WTC11 (cell line): ENCODE measurements at regions not wholly inside any gene's neighbourhood (a gene's known extent, or its start where the extent isn't known, plus 50 kb on each side); places are given as distances from the start of the nearest gene placed in this dataset.

Experiments
- ATAC-seq: fragments of 200-7000 bp; cut with Tn5 transposase; 2 replicates; pipeline ENCODE4 v1.10.0; 2021; ENCODE audit warnings: mild to moderate bottlenecking, moderate library complexity
- CTCF ChIA-PET: fragments of 300-600 bp; sonication (Branson Sonifier 250); formaldehyde crosslinking; loops from one replicate; lab custom pipeline; 2021; ENCODE audit warnings: antibody characterized with exemption; lab: Charles Lee
- POLR2A ChIA-PET: fragments of 350-600 bp; sonication (Branson Sonifier 250); formaldehyde crosslinking; loops from one replicate; lab custom pipeline; 2021; ENCODE audit warnings: antibody characterized with exemption; lab: Charles Lee
- DNase-seq: peaks from one replicate; pipeline ENCODE4 v3.0.0; 2021; ENCODE audit warnings: low spot score
- H3K27ac Mint-ChIP-seq: 2 replicates; pipeline ENCODE4 v1.8.0; 2021; ENCODE audit warnings: mixed read lengths
- H3K27me3 Mint-ChIP-seq: 2 replicates; pipeline ENCODE4 v1.8.0; 2021; ENCODE audit warnings: low read depth, mild to moderate bottlenecking, moderate library complexity, mixed read lengths
- H3K36me3 Mint-ChIP-seq: 2 replicates; pipeline ENCODE4 v1.8.0; 2021; ENCODE audit warnings: mixed read lengths
- H3K4me1 Mint-ChIP-seq: 2 replicates; pipeline ENCODE4 v1.8.0; 2022; ENCODE audit warnings: mixed read lengths
- H3K4me3 Mint-ChIP-seq: 2 replicates; pipeline ENCODE4 v1.8.0; 2021; ENCODE audit warnings: mild to moderate bottlenecking, moderate library complexity, mixed read lengths
- H3K9me3 Mint-ChIP-seq: 2 replicates; pipeline ENCODE4 v1.8.0; 2021; ENCODE audit warnings: mixed read lengths
- ATF1 ChIP-seq: sonication (generic); formaldehyde crosslinking; IDR thresholded peaks from 2 replicates; pipeline ENCODE4 v1.8.1; 2023; ENCODE audit warnings: mild to moderate bottlenecking, moderate library complexity, missing genetic modification reagents
- FOXP4 ChIP-seq: sonication (generic); formaldehyde crosslinking; IDR thresholded peaks from 2 replicates; pipeline ENCODE4 v1.8.0; 2022; ENCODE audit warnings: mild to moderate bottlenecking, missing genetic modification reagents
- KAT7 ChIP-seq: sonication (generic); formaldehyde crosslinking; IDR thresholded peaks from 2 replicates; pipeline ENCODE4 v1.8.1; 2023; ENCODE audit warnings: missing genetic modification reagents, mild to moderate bottlenecking, borderline replicate concordance
- MXD4 ChIP-seq: fragments of 250-450 bp; sonication (Bioruptor Pico); IDR thresholded peaks from 2 replicates; pipeline ENCODE4 v1.8.0; 2021; ENCODE audit warnings: mild to moderate bottlenecking, moderate library complexity, borderline replicate concordance
- SMAD4 ChIP-seq: sonication (generic); formaldehyde crosslinking; IDR thresholded peaks from 2 replicates; pipeline ENCODE4 v1.8.0; 2022; ENCODE audit warnings: mild to moderate bottlenecking, missing genetic modification reagents
- TCF7 ChIP-seq: sonication (generic); formaldehyde crosslinking; IDR thresholded peaks from 2 replicates; pipeline ENCODE4 v1.8.0; 2022; ENCODE audit warnings: mild to moderate bottlenecking, low read depth, missing genetic modification reagents, moderate library complexity
- ZNF121 ChIP-seq: sonication (generic); formaldehyde crosslinking; IDR thresholded peaks from 2 replicates; pipeline ENCODE4 v1.8.0; 2023; ENCODE audit warnings: missing genetic modification reagents
- ZNF138 ChIP-seq: sonication (generic); formaldehyde crosslinking; conservative IDR thresholded peaks from 2 replicates; pipeline ENCODE4 v1.8.1; 2022; ENCODE audit warnings: mild to moderate bottlenecking, moderate library complexity, missing genetic modification reagents
- ZNF423 ChIP-seq: fragments of 250-450 bp; sonication (Bioruptor Pico); IDR thresholded peaks from 2 replicates; pipeline ENCODE4 v2.1.2; 2022; ENCODE audit warnings: mild to moderate bottlenecking, moderate library complexity
- TF ChIP-seq, protein P1 (sequence below): sonication (generic); formaldehyde crosslinking; IDR thresholded peaks from 2 replicates; pipeline ENCODE4 v1.8.1; 2022; ENCODE audit warnings: mild to moderate bottlenecking, missing genetic modification reagents, moderate library complexity, borderline replicate concordance
- TF ChIP-seq, protein P2 (sequence below): fragments of 200-600 bp; IDR thresholded peaks from 2 replicates; pipeline ENCODE4 v1.8.0; 2022; ENCODE audit warnings: antibody characterized with exemption
- TF ChIP-seq, protein P3 (sequence below): sonication (generic); formaldehyde crosslinking; IDR thresholded peaks from 2 replicates; pipeline ENCODE4 v1.8.0; 2023; ENCODE audit warnings: missing genetic modification reagents
- TF ChIP-seq, protein P4 (sequence below): sonication (generic); formaldehyde crosslinking; IDR thresholded peaks from 2 replicates; pipeline ENCODE4 v1.8.0; 2022; ENCODE audit warnings: mild to moderate bottlenecking, missing genetic modification reagents

- TF ChIP-seq, protein P1, sequence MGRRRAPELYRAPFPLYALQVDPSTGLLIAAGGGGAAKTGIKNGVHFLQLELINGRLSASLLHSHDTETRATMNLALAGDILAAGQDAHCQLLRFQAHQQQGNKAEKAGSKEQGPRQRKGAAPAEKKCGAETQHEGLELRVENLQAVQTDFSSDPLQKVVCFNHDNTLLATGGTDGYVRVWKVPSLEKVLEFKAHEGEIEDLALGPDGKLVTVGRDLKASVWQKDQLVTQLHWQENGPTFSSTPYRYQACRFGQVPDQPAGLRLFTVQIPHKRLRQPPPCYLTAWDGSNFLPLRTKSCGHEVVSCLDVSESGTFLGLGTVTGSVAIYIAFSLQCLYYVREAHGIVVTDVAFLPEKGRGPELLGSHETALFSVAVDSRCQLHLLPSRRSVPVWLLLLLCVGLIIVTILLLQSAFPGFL (CRISPR knock-in tag): no peak
- no peak for TF ChIP-seq KAT7 (CRISPR knock-in tag)
- TF ChIP-seq, all 79 proteins: peak for 0
Observed at GRCh38 chr17:34436607-34437006, 73.6 kb upstream of the CCL1 start (continued).

DNA sequence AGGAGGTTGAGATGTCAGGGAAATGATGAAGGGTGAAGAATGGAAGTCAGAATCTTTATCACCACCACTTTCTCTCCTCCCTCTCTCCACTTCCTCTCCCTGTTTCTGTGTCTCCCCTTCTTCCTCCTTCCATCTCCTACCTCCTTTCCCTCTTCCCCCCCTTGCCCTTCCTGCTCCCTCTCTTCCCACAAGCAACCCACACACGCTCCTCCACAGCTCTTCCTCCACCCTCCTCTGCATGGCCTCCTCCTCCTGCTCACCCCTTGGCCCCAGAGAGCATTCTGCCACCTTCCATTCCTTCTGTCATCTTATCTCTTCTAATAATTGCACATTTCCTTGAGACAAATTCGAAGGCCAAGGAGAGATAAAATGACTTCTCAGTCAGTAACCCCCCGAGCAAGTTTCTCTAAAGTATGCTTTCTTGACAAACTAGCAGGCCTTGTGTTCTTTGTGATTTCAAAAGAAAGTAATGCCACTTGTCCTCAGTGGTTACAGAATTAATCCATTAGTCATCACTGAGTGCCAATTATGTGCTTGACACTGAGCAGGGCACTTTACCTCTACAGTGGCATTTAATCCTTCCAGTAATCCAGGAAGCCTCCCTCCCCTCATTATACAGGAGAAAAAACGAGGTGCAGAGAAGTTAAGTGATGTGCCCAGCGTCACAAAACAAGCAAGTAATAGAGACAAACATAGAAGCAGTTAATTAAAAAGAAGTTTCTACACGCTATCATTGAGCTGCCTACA lies 72.3 kb upstream of the CCL1 start:
- Mint-ChIP-seq H3K36me3 (no peaks in the 10 kb centered on the region), H3K9me3 (no peaks in the 10 kb centered on the region), H3K27me3 (peaks cover 6% of the 10 kb centered on the region), H3K4me1 (peaks cover 14% of the 10 kb centered on the region), H3K4me3 (no peak overlapping the region), H3K27ac (no peak overlapping the region)
- DNase-seq (no peak), ATAC-seq (no peak)
- ChIA-PET POLR2A (no interaction called here), CTCF (interaction anchor here (1.1 to 2.4 kb wide), 4 partner anchors 11 to 107 kb away, joined by 3 to 9 read pairs (median 7); no protein-coding TSS in a partner anchor)
- TF ChIP-seq ZNF138 (CRISPR knock-in tag): no peak
- TF ChIP-seq MXD4 (CRISPR knock-in tag): no peak
- TF ChIP-seq ATF1: no peak
- TF ChIP-seq, protein P2, sequence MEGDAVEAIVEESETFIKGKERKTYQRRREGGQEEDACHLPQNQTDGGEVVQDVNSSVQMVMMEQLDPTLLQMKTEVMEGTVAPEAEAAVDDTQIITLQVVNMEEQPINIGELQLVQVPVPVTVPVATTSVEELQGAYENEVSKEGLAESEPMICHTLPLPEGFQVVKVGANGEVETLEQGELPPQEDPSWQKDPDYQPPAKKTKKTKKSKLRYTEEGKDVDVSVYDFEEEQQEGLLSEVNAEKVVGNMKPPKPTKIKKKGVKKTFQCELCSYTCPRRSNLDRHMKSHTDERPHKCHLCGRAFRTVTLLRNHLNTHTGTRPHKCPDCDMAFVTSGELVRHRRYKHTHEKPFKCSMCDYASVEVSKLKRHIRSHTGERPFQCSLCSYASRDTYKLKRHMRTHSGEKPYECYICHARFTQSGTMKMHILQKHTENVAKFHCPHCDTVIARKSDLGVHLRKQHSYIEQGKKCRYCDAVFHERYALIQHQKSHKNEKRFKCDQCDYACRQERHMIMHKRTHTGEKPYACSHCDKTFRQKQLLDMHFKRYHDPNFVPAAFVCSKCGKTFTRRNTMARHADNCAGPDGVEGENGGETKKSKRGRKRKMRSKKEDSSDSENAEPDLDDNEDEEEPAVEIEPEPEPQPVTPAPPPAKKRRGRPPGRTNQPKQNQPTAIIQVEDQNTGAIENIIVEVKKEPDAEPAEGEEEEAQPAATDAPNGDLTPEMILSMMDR: no peak

GRCh38 chr17:34434052-34434451 lies 71.0 kb upstream of the CCL1 start:
- CTCF ChIA-PET: interaction anchor here (0.7 kb wide), 1 partner anchor 94 kb away, joined by 5 read pairs; no protein-coding TSS in a partner anchor
- POLR2A ChIA-PET: no interaction called here
- TF ChIP-seq, protein P3, sequence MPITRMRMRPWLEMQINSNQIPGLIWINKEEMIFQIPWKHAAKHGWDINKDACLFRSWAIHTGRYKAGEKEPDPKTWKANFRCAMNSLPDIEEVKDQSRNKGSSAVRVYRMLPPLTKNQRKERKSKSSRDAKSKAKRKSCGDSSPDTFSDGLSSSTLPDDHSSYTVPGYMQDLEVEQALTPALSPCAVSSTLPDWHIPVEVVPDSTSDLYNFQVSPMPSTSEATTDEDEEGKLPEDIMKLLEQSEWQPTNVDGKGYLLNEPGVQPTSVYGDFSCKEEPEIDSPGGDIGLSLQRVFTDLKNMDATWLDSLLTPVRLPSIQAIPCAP (CRISPR knock-in tag): no peak
- TF ChIP-seq TCF7 (CRISPR knock-in tag) (no peak), FOXP4 (CRISPR knock-in tag) (no peak), ZNF121 (no peak), SMAD4 (CRISPR knock-in tag) (no peak)
- TF ChIP-seq, protein P4, sequence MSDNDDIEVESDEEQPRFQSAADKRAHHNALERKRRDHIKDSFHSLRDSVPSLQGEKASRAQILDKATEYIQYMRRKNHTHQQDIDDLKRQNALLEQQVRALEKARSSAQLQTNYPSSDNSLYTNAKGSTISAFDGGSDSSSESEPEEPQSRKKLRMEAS: no peak
- Mint-ChIP-seq H3K4me1 (peaks cover 14% of the 10 kb centered on the region), H3K36me3 (no peaks in the 10 kb centered on the region), H3K4me3 (no peak overlapping the region), H3K9me3 (no peaks in the 10 kb centered on the region), H3K27me3 (peaks cover 6% of the 10 kb centered on the region), H3K27ac (no peak overlapping the region)
- no peak for DNase-seq
- ATAC-seq: no peak

DNA sequence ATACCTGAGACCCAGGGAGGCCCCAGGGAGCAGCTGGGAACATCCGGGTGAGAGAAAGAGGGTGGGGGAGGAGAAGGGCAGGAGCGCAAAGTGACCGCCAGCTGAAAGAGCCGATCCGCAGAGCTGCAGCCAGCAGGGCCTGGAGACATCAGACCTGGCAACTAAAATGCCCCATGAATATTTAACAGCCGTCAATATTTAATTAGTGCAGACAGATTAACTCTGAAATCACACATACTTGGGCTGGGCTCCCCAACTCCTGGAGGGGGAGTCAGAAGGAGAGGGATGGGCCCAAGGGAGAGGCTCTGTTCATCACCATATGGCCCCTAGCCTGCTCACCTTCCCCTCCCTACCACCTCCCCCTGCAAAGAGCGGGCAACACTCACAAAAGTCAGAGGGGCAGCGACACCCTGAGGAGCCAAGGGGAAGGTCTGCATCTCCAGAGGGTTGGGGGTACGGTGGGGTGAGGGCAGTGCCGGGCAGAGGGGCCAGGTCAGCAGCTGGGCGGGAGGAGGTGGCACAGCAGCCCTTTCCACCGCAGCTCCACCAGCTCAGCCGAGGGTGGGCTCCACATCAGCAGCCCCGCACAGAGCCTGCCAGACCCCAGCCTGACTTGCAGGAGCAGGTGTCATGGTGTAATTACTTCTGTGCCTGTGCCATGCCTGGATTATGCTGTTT lies 61.9 kb upstream of the CCL1 start:
- no peak overlapping the region for H3K27ac Mint-ChIP-seq
- H3K4me1 Mint-ChIP-seq: peaks cover 10% of the 10 kb centered on the region
- H3K4me3 Mint-ChIP-seq: peak overlapping the region; percentile 57
- H3K9me3 Mint-ChIP-seq: no peaks in the 10 kb centered on the region
- CTCF ChIA-PET: interaction anchor here (0.7 to 1.9 kb wide), 19 partner anchors 10 to 446 kb away, joined by 3 to 11 read pairs (median 4); partner anchors contain the start of gene TMEM132E
- ATAC-seq: peak; percentile 71
- no peaks in the 10 kb centered on the region for H3K36me3 Mint-ChIP-seq
- TF ChIP-seq KAT7 (CRISPR knock-in tag) (no peak), ZNF423 (CRISPR knock-in tag) (peak; percentile 10; the same call in 1 of the 2 replicates)
- TF ChIP-seq, all 79 proteins: peak for 1
- POLR2A ChIA-PET: interaction anchor here (0.7 kb wide), 1 partner anchor 11 kb away, joined by 4 read pairs; no protein-coding TSS in a partner anchor
- DNase-seq: peak; percentile 51
- H3K27me3 Mint-ChIP-seq: peaks cover 7% of the 10 kb centered on the region
